Skeletal muscle tissue (tissue), 3 donors: ENCODE measurements at regions not wholly inside any gene's neighbourhood (a gene's known extent, or its start where the extent isn't known, plus 50 kb on each side); places are given as distances from the start of the nearest gene placed in this dataset.

Experiments used
- H3K27ac ChIP-seq: one replicate; pipeline ENCODE4 v1.7.0; 2013; ENCODE audit warnings: mild to moderate bottlenecking, low read depth, low read length, inconsistent platforms
- H3K27me3 ChIP-seq, 3 donors: one replicate each; pipeline ENCODE4 v1.7.0; 2013; ENCODE audit warnings: low read length in 3 of 3; ENCODE audit not compliant: control insufficient read depth in 3 of 3, insufficient read depth in 3 of 3
- H3K36me3 ChIP-seq, 3 donors: one replicate each; pipeline ENCODE4 v1.7.0; 2013; ENCODE audit warnings: low read length in 3 of 3; ENCODE audit not compliant: control insufficient read depth in 3 of 3, insufficient read depth in 3 of 3
- H3K4me1 ChIP-seq, 3 donors: one replicate each; pipeline ENCODE4 v1.7.0; 2013; ENCODE audit warnings: low read length in 3 of 3, mild to moderate bottlenecking in 3 of 3; ENCODE audit not compliant: control insufficient read depth in 3 of 3, insufficient read depth in 3 of 3
- H3K4me3 ChIP-seq, 3 donors: one replicate each; pipeline ENCODE4 v1.7.0; 2013; ENCODE audit warnings: low read length in 3 of 3
- H3K9ac ChIP-seq, 3 donors: one replicate each; pipeline ENCODE4 v1.7.0; 2013; ENCODE audit warnings: low read length in 3 of 3, mild to moderate bottlenecking in 3 of 3, moderate library complexity in 2 of 3, low read depth in 1 of 3
- H3K9me3 ChIP-seq, 3 donors: one replicate each; pipeline ENCODE4 v1.7.0; 2013; ENCODE audit warnings: low read length in 3 of 3; ENCODE audit not compliant: control insufficient read depth in 3 of 3
- donor health status: Osteomylitis.

DNA sequence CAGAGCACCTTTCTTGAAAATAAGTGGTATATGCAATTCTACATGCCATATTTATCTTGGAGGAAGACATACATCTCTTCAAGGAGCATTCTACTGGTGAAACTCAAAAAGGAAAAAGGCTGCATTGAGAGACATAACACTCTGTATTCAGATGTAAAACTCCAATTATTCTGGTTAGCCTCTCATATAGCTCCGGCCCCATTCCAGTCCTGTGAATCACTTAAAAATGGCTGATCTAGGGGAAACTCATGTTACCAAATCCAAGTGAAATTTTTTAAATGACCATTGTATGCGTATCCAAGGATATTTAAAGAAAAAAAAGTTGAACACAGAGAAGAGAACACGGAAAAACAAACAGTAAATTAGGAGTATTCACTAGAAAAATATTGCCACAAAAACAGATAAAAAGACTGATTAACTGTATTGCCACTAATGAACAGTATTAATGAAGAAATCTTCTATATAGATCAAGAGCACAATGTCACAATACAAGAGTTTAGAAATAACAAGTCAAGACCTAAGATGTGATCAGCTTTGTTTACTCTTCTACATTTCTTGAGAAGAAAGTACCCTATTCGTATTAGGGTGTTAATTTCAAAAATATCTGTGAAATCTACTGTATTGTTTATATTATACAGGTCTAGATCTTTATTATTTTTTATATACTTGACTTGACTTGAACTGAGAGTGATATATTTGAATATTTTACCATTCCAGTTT is 124.5 kb upstream of the GJE1 start:
- Histone ChIP-seq H3K27ac (no peak overlapping the region), H3K36me3 (no peaks in the 10 kb centered on the region), H3K27me3 (no peaks in the 10 kb centered on the region), H3K9me3 (no peaks in the 10 kb centered on the region), H3K4me3 (no peak overlapping the region), H3K4me1 (no peaks in the 10 kb centered on the region), H3K9ac (no peak overlapping the region)

DNA sequence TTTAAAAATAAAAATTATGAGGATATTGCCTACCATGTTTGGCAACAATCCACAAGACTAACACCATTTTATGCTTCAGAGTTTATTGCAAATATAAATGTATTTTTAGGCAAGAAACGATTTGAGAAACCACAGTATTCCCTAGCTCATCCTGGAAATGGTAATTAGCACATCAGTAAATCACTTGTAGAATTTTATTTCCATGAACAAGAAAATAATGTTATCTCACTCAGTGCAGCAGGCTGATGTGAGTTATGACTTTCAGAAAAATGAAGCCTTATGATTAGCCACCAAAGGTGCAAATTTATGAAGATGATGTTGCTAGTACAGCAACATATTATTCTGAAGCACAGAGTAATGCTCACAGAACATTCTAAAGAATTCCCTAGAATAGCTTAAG is 127.7 kb upstream of the GJE1 start:
- H3K27me3 ChIP-seq = no peaks in the 10 kb centered on the region
- H3K4me1 ChIP-seq = no peaks in the 10 kb centered on the region
- H3K36me3 ChIP-seq = no peaks in the 10 kb centered on the region
- H3K27ac ChIP-seq = no peak overlapping the region
- no peak overlapping the region for H3K4me3 ChIP-seq
- no peak overlapping the region for H3K9ac ChIP-seq
- H3K9me3 ChIP-seq = peaks cover 0 to 4% (median 0%) of the 10 kb centered on the region in 3 donors

DNA sequence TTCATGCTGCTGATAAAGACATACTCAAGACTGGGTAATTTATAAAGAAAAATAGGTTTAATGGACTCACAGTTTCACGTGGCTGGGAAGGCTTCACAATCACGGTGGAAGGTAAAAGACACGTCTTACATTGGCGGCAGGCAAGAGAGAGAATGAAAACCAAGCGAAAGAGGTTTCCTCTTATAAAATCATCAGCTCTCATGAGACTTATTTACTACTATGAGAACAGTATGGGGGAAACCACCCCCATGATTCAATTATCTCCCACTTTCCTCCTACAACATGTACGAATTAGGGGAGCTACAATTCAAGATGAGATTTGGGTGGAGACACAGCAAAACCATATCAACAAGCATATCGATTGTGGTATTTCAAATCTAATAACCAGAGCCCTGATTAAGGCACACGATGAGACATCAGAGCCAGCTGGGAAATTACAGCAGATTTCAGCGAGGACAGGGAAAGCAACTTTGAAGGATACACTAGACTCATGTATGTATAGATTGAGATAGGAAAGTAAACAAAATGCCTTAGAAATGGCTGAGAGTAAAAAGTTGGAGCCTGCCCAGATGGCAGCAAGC is 129.8 kb upstream of the GJE1 start:
- peaks cover 0 to 6% (median 0%) of the 10 kb centered on the region in 3 donors for H3K9me3 ChIP-seq
- H3K27me3 ChIP-seq = no peaks in the 10 kb centered on the region
- no peak overlapping the region for H3K4me3 ChIP-seq
- no peak overlapping the region for H3K27ac ChIP-seq
- no peak overlapping the region for H3K9ac ChIP-seq
- H3K4me1 ChIP-seq = no peaks in the 10 kb centered on the region
- H3K36me3 ChIP-seq = no peaks in the 10 kb centered on the region

DNA sequence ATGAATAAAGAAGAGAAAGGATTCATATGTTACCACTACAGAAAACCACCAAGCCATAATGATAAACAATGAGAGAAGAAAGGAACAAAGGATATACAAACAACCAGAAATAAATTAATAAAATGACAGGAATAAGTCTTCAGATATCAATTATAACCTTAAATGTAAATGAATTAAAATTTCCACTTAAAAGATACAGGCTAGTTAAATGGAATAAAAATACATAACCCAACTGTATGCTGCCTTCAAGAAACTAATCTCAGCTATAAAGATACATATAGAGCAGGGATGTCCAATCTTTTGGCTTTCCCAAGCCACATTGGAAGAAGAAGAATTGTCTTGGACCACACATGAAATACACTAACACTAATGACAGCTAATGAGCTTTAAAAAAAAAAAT is 135.9 kb upstream of the GJE1 start:
- Histone ChIP-seq H3K4me1 (no peaks in the 10 kb centered on the region), H3K36me3 (no peaks in the 10 kb centered on the region), H3K9ac (no peak overlapping the region), H3K27ac (no peak overlapping the region), H3K27me3 (no peaks in the 10 kb centered on the region), H3K9me3 (peaks cover 0 to 16% (median 0%) of the 10 kb centered on the region in 3 donors), H3K4me3 (no peak overlapping the region)

DNA sequence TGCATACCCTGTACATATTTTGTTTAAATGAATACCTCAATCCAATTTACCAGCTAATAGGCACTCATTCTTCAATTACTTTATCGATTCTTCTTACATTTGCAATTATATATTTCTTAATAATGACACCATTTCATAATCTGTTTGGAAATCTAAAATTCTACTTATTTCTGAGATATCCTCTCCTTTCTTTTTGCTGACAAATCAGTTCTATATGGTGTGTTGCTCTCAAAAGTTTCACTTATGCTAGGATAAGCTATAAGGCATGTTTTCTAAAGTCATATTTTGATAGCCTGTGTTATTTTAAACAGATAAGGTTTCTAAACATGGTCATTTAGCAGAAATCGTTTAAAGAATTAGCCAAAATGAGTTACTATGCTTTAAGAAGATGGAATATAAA is 140.6 kb upstream of the GJE1 start:
- Histone ChIP-seq H3K27me3 (no peaks in the 10 kb centered on the region), H3K4me3 (no peak overlapping the region), H3K36me3 (no peaks in the 10 kb centered on the region), H3K9me3 (peaks cover 0 to 9% (median 0%) of the 10 kb centered on the region in 3 donors), H3K27ac (no peak overlapping the region), H3K4me1 (no peaks in the 10 kb centered on the region), H3K9ac (no peak overlapping the region)

- Histone ChIP-seq H3K36me3 (no peaks in the 10 kb centered on the region), H3K9ac (no peak overlapping the region), H3K4me3 (no peak overlapping the region), H3K4me1 (no peaks in the 10 kb centered on the region), H3K27ac (no peak overlapping the region), H3K27me3 (no peaks in the 10 kb centered on the region), H3K9me3 (peaks cover 0 to 4% (median 0%) of the 10 kb centered on the region in 3 donors)
Observed at GRCh38 chr6:141990840-141991239, 141.9 kb upstream of the GJE1 start.

GRCh38 chr6:141989706-141989959 is 143.1 kb upstream of the GJE1 start:
- Histone ChIP-seq H3K4me1 (no peaks in the 10 kb centered on the region), H3K9me3 (peaks cover 0 to 4% (median 0%) of the 10 kb centered on the region in 3 donors), H3K9ac (no peak overlapping the region), H3K36me3 (no peaks in the 10 kb centered on the region), H3K27ac (no peak overlapping the region), H3K4me3 (no peak overlapping the region), H3K27me3 (no peaks in the 10 kb centered on the region)

- peaks cover 0 to 4% (median 0%) of the 10 kb centered on the region in 3 donors for H3K9me3 ChIP-seq
- H3K4me3 ChIP-seq = no peak overlapping the region
- H3K27ac ChIP-seq = no peak overlapping the region
- H3K9ac ChIP-seq = no peak overlapping the region
- H3K27me3 ChIP-seq = no peaks in the 10 kb centered on the region
- H3K4me1 ChIP-seq = no peaks in the 10 kb centered on the region
- H3K36me3 ChIP-seq = no peaks in the 10 kb centered on the region
Observed at GRCh38 chr6:141988954-141989705, 143.6 kb upstream of the GJE1 start.

DNA sequence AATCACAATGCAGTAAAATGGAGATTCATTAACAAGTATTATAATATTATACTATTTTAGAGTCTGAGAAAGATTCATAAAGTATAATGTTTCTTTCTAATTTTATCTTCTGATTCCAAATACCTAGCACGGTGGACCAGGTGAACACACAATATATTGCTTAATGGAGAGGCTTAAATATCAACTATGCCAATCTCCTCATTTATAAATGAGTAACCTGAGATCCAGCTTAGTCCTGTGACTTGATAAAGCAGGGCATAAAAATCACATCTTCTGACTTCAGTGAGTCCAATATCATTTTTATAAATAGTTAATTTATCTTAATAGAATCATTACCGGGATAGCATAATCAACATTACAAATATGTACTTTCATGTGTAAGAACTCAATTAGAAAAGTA is 144.4 kb upstream of the GJE1 start:
- no peak overlapping the region for H3K9ac ChIP-seq
- no peak overlapping the region for H3K27ac ChIP-seq
- no peaks in the 10 kb centered on the region for H3K4me1 ChIP-seq

DNA sequence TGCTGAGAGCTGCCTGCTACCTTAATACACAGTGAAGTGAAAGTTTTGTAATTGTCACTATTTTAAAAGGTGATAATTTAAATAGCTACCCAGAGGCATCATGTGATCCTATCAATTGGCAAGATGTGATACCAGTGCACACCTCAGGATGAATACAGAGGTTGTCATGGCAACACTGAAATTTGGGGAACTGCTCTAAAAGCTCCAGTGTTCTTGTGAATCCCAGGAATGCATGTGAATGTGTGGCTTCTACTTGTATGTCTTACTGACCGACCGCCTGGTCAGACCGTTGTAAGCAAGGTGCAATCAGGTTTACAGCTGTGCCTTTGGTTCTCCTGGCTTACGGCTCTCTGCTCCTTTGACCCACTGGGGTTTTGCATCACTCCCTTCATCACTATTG is 146.3 kb upstream of the GJE1 start:
- H3K4me1 ChIP-seq = no peaks in the 10 kb centered on the region
- no peaks in the 10 kb centered on the region for H3K36me3 ChIP-seq
- no peak overlapping the region for H3K27ac ChIP-seq
- H3K9me3 ChIP-seq = no peaks in the 10 kb centered on the region
- no peak overlapping the region for H3K4me3 ChIP-seq
- no peak overlapping the region for H3K9ac ChIP-seq
- no peaks in the 10 kb centered on the region for H3K27me3 ChIP-seq

More for the DNA sequence above, 144.4 kb upstream of the GJE1 start:
- no peaks in the 10 kb centered on the region for H3K27me3 ChIP-seq
- H3K36me3 ChIP-seq = no peaks in the 10 kb centered on the region
- no peak overlapping the region for H3K4me3 ChIP-seq
- no peaks in the 10 kb centered on the region for H3K9me3 ChIP-seq
